Inferior parietal cortex (tissue), 1 donor: ENCODE measurements at regions not wholly inside any gene's neighbourhood (a gene's known extent, or its start where the extent isn't known, plus 50 kb on each side); places are given as distances from the start of the nearest gene placed in this dataset.

ENCODE experiments used
- DNase-seq: peaks from one replicate; pipeline ENCODE4 v3.0.0-alpha.2; 2016; ENCODE audit errors: extremely low spot score

DNA sequence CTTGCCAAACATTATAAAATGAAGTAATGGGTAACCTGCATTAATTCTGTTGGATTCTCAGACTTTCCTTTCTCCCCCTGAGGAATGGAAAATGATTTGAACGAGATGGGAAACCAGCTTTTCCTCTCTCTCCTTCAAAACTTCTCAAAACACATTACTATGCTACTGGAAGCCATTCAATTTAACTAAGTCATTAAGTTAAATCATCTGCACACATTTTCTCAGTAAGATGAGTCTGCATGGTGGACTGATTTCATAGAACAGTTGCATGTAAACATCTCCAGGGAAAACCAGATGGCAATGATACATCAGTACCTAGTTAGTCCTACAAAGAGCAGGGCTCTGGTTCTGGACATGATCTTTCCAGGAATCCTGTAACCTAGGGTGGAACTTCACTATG is 59.9 kb downstream of the BMP4 start:
- DNase-seq: peak; percentile 5

DNA sequence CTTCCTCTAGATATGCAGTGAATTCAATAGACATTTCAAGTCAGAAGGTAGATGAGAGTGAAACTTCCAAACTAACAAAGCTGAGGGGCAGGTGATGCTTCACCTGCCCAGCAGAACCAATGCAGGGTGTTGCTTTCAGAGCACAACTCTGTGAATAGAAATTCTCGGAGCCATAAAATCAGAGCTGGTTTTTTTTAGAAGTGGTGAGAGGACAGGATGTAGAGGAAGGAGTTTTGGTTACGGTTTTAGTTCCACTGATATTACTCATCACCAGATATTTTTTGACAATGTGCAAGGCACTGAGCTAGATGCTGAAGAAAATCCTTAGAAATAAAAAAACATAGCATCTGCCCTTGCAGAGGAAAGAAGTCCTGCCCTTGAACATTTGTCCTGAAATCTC is 62.2 kb downstream of the BMP4 start:
- peak; percentile 40 for DNase-seq

DNA sequence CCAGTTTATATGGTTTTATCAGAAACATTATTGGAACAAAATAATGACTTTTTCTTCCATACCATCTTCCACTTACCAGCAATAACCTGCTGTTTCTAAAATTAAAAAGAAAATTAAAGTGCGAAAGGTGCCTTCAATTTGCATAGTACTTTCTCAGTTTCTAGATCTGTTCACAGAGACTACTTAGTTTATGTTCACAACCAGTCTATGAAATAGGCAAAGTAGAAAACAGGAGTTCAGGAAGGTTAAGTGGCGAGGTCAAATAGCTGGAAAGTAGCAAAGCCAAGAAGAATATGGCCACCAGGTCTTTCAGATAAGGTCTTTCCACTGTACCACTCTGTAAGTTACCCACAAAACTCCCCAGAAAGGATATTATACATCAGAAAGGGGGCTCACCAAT is 63.3 kb downstream of the BMP4 start:
- no peak for DNase-seq

DNA sequence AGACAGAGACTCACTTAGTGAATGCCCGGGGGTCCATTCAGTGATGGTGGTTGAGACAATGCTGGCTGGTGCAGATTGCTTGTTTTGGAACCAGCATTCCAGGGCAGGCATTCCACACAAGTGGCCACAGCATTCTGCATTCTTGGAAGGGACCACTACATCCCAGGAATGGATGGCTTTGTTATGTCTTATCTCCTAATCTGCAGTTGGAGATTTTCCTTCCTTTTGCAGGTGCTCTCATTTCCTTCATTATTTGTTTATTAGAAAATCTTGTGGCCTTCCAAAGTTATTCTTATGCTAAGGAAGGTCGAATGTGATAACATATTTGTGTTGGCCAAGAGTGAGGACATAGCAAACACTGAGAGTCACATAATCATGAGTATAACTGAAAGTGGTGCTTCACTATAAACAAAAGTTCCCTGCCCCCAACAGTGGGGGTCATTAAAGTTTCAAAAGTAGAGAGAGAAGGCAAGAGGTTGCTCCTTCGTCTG is 66.0 kb downstream of the BMP4 start:
- no peak for DNase-seq

DNA sequence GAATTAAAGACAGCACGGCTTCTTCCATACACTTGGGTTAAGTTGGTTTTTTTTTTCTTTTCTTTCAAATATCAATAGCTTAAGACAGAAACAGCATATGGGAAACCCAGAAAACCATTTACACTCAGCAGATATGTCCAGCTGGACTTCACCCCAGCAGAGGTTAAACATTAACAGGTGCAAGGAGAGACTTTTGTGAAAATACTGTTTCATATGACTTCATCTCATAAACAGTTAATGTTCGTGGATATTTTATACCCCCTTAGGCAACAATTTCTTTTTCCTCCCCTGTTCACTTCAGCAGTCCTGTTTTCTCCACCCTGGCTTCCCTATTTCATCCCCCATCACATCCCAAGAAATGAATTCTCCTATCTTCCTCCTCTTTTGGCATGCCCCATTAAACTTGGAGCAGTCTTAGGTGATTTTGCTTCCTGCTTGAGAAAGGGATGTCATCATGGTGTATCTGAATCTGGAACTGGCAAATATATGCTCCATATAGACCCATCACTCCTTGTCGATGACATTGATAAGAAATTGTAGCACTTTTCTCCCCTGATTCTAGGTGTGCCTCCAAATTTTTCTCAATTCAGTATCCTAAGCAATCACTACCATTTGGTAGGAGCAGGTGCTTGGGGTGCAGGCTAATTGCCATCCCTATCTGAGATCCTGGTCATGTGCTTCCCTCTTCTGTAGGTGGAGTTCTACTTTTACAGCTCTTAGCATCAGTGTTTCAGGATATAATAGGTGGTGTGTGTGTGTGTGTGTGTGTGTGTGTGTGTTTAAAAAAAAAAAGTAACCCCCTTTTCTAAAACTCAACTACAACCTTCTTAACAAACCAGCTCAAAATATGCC is 67.9 kb downstream of the BMP4 start:
- no peak for DNase-seq

DNA sequence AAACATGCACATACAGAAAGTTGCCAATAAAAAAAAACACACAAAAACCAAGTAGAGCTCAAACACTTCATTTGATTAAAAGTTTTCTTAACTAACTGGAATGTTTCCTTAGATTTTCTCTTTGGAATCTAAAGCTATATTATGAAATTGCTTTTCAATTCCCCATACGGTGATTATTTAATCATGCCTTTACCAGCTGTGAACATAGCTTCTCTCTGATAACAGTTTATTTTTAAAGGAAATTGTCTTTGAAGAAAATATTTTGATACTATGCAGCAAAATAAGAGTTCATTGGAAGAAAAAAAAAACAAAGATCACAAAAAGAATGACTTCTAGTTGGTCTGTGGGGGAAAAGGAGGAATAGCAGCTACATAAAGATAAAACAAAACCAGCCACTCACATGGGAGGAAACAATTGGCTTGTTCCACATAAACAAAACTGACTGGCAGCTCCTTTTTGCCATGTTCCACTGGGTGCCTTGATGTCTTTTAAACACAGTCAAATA is 71.4 kb downstream of the BMP4 start:
- no peak for DNase-seq

DNA sequence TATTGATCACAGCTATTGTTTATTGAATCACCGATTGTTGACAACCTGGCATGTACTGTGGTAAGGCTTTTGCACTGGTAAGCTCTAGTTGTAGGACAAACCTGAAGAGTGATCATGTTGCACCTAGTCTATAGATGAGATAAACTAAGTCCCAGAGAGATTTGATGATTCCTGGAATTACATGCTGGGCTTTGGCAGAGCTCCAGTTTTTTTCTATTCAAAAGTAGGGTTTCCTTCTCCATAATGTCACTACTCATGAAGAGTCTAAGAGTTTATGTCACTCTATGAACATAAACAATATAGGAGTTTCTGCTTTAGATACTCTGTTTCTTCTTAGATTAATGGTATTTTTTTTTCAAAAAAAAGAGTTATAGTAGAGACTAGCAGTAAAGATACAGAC is 72.0 kb downstream of the BMP4 start:
- no peak for DNase-seq

DNA sequence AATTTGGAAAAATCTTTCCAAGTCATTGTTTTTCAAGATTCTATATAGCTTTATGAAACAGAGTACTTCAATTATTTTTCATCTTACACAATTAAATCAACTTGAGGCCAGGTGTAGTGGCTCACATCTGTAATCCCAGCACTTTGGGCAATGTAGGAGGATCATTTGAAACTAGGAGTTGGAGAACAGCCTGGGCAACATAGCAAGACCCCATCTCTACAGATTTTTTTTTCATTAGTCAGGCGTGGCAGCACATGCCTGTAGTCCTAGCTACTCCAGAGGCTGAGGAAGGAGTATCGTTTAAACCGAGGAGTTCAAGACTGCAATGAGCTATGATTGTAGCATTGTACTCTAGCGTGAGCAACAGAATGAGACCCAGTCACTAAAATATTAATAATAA is 72.9 kb downstream of the BMP4 start:
- no peak for DNase-seq

DNA sequence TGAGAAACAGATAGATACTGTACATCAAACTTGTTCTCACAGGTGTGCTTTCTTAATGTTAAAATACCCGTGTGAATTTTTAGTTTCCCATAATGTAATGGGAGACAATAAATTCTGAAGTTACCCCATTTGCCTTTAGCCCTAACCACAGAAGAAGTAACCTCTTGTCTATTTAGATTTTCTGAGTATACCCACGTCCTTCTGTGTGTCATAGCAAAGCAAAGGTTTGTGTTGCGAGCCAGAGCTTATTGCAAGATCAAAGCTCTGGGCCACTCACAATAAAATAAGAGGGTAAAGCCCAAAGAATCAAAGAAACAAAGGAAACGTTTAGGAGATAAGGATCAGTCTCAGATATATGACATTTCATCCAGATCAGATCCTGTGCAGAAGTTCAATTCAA is 73.9 kb downstream of the BMP4 start:
- DNase-seq: no peak

DNA sequence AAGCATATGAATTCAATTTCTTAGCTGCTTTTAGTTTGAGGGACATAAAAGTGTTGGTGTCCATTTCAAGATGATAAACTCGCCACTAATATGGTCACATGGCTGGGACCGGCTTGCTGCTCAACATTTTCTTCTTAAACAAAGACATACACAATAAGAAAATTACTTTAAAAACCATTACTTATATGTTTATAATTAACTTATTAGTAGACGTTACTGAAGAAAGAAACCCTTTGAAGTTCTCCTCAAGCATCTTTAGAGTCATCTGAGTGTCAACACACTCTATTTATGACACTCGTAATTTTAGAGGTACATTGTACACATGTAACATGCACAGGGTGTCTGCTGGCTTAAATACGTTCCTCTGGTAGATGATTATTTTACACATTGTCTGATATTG is 74.7 kb downstream of the BMP4 start:
- DNase-seq: no peak

DNA sequence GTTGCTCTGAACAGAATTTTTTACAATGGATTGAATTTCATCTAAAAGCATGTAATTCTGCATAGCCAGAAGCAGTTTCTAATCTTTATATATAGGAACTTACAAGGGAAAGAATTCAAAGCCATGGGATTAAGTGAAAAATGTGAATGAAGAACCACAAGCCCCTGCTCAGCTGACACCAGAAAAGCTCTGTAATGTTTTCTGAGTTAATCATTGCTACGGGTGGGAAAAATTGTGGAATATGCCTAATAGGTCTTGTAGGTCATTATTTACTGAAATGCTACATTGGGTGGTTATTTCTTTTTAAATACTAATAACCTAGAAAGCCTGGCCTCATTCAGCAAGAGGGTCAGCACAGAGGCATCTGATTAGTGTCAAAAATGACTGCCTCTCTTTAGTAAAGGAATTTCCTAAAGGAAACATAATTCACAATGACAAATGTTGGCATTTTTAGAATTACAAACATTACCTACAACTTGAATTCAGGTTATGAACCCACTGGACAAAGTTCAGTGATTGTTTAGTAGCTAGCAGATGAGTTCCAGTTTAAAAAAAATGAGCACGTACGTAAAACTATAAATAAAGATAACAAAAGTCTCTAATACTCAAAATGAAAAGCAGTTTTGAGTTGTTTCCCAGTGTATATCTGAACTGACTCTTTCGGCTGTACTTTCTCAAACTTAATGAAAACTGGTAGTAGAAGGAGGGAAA is 75.3 kb downstream of the BMP4 start:
- DNase-seq: no peak

DNA sequence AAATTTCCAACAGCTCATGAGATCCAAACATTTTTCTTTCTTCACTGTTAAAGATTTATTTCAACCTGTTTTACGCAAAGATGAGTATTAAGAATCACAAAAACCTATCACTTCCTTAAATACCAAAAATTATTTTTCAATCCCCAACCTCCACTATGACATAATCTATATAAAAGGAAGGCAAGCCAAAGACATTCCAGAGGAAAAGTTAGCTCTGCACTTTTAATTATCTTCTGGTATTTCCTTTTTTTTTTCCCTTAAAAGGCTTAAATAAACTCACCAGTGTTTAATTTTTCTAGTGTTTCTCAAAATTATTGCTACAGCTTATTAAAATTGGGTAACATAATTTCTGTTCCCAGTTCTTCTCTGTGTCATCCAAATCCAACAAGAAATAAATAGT is 75.9 kb downstream of the BMP4 start:
- DNase-seq: no peak

DNA sequence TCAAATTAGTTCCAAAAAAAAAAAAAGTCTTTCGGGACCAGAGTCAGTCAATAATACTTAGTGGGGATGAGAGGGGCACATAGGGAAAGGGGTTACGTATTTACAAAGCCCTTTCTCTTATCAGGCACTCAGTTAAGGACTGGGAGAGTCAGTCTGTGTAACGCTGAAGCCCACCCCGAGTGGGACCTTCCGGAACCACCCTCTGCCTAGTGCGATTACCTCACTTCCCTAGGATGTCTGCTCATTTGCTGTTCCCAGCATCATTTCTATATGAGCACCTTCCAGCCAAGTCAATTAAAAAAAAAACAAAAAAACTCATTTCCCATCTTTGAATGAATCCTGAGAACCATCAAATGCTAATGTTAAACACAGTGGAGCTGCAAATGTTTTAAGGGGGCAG is 76.9 kb downstream of the BMP4 start:
- DNase-seq: no peak

DNA sequence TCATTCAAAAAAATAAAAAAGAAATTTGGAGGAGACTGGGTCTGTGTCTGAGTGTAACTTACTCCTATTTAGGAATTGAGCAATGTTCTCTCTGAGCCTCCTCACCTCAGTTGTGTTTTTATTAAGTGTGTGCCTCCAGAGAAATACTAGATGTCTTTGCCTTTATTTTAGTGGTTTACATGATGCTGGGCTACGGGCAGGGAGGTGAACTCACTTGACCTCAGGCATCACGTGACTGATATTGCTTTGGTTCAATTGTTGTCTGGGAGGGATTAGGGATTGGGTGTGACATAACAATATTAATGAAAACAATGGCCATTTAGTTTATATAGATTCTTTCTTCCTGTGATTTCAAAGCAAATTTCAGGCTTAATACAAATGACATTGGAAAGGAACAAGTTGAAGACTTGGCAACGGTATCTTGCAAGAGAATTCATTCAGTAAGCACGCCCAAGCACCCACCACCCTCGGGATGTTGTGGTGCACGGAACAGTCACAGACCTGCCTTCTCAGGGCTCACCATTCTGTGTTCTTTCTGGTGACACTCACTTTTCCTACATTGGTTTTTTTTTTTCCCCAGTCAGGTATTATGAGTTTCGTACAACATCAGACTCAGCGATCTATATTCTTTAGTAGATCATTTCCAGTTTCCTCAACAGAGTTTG is 77.5 kb downstream of the BMP4 start:
- no peak for DNase-seq

DNA sequence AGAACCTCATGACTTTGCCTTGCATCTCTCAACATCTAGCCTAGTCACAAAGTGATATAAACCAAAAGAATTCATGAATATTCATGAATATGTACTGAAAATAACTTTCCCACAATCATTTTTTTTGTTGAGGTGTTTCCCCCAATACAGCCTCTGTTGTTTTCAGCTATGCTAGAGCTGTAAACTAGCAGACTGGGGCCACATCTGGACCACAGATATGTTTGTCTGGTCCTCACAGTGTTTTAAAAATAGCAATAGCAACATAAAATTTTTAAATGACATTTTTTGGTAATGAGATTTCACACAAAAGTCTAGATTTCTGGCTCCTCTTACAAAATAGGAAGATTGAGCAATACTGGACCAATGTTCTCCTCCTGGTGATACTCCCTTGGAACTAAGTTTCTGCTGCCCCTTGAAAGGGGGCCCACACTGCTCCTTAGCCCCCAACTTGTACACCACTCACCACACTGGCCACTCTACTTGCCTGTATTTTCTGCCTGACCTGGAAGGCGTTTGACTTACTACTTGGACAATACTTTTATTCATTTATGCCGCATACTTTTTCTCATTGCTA is 81.2 kb downstream of the BMP4 start:
- no peak for DNase-seq

DNA sequence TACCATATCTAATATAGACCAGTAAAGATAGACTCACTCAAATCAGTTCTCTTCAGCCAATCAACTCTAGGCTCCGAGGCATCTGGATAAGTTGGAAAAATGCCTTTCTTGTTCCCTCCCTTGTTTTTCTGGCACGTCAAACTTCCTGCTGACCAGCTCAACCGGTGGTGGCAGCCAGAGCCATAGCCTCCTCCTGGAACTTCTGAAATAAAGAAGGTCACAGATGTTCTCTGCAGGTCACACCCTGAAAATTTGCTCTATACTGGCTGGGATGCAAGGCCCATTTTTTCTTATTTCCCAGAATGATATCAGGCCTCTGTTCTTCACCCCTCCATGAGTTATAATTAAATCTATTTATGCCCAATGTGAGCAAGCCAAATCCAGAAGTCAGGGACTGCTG is 81.9 kb downstream of the BMP4 start:
- DNase-seq: no peak

DNA sequence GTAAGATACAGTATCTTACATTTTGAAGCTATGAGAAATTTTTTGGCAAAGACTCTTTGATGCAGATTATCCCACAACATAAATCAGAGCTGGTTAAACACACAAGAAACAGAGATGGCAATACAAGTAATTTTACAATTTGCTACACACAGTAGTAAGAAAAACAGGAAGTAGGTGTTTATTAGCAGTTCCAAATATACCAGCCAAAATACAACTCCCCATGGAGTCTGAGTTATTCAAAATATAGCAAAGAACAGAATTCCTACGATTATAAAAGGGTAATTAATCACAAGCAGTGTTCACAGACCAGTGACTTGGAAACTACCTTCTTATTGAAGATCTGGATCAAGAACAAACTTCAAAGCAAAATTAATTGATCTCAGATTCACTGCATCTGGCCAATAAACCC is 83.9 kb downstream of the BMP4 start:
- DNase-seq: no peak

DNA sequence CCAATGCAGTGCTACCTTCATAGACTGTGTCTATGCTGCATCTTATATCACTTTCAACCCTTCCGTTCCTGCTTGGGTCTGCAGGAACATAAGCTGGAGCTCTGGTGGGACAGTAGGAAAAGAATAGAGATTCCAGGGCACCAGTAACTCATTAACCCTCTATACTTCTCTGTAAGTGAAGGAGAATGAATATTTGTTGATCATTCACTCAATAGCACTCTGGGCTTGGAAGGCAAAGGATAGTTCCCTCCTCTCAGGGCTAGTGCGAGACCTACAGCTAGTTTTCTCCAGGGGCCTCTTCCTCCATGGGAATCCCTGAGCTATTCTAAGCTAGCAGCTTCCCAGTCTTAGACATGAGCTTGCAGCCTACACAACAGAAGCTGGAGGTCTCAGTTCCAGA is 84.7 kb downstream of the BMP4 start:
- DNase-seq: no peak

DNA sequence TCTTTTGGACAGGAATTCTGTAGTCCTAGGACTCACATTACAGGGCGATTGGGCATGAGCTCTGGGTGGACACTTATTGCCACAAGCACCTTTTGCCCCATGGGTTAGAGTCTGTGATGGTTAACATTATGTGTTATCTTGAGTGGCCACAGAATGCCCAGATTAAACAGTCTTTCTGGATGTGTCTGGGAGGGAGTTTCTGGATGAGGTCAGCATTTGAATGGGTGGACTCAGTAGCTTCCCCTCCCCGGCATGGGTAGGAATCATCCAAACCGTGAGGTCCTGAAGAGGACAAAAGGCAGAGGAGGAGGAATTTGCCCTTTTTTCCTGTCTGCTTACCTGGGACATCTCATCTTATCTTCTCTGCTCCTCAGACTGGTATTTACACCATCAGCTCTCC is 85.6 kb downstream of the BMP4 start:
- no peak for DNase-seq

DNA sequence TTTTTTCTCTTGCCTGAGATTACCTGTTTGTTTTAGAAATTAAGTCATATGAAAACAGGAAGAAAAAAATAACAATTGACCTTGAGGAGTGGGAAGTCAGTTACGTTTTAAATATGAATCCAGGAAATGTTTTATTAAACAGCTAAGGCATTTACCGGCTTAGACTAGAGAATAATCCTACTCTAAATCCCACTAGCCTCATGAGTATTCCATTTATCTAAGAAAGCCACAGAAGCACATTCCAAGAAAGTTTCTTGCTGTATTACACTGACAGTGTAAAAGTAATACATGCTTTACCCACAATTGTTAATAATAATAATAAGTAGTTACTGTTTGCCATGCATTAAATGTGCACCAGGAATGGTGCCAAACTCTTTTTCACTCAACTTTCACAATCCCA is 90.9 kb downstream of the BMP4 start:
- DNase-seq: no peak

DNA sequence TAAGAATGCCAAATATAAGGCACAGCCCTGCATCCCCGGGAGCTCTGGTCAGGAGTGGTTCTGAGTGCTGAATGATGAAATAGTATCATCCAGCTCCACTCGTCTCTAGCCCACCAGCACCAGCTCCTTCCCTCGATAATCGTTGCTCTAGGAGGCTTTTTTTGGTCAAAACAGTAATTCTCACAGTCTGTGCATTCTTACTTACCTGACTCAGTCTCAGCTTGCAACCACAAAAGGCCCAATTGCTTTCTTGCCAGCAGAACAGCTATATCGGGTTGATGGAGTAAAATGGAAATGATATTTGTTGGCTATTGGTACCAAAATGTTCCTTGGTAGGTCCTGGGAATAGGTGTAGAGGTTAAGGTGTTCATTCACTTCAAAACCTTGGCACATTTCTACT is 94.8 kb downstream of the BMP4 start:
- DNase-seq: no peak

DNA sequence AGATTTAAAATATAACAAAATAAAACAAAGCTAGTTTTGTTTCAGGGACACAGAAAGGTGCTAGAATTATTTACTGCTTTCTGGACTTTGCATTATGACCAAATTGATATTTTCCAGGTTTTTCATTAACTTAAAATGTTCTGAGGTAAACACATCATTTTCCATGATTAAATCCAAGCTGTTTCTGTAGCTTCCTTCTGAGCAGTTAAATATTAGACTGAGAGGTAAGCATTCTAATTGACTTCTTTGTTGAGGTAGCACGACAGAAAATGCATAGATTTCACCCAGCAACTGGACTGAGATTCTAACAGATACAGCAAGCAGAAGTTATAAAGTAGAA is 98.3 kb downstream of the BMP4 start:
- no peak for DNase-seq
